GM12878 (cell line): ENCODE measurements at regions not wholly inside any gene's neighbourhood (a gene's known extent, or its start where the extent isn't known, plus 50 kb on each side); places are given as distances from the start of the nearest gene placed in this dataset.

Source experiments
- ATAC-seq: fragments of 200-7000 bp; cut with Tn5 transposase; 3 replicates; pipeline ENCODE4 v1.9.1; 2020; ENCODE audit warnings: mild to moderate bottlenecking, moderate library complexity
- BruUV-seq: library from RNA; stranded (reverse); fragments of 400-500 nt; replicated peaks from 2 replicates; lab custom pipeline; 2021; lab: Mats Ljungman, UMichigan
- CTCF ChIA-PET: fragments of 300-600 bp; sonication (Branson Sonifier 250); formaldehyde crosslinking; extraction: SDS; loops from one replicate; lab custom pipeline; 2021; ENCODE audit warnings: inconsistent platforms; lab: Yijun Ruan, JAX
- POLR2A ChIA-PET: fragments of 350-600 bp; formaldehyde crosslinking; extraction: SDS; loops from one replicate; lab custom pipeline; 2021; ENCODE audit warnings: inconsistent platforms; lab: Charles Lee
- RAD21 ChIA-PET: fragments of 300-600 bp; sonication (Branson Sonifier 250); formaldehyde crosslinking; loops from one replicate; lab custom pipeline; 2023; ENCODE audit warnings: antibody characterized with exemption; ENCODE audit not compliant: unreplicated experiment; lab: Charles Lee
- SMC1A ChIA-PET: fragments of 300-600 bp; sonication (Branson Sonifier 250); formaldehyde crosslinking; loops from one replicate; lab custom pipeline; 2023; ENCODE audit not compliant: unreplicated experiment, uncharacterized antibody; lab: Charles Lee
- DNase-seq: peaks from one replicate; pipeline ENCODE4 v3.0.0-alpha.2; 2011; ENCODE audit warnings: low read depth, low spot score
- FAIRE-seq: peaks from 3 replicates; lab custom pipeline; 2011; peaks lifted over from hg19 to GRCh38; lab: Jason Lieb, UNC
- H2AFZ ChIP-seq: 2 replicates; pipeline ENCODE4 v1.6.0; 2011; ENCODE audit warnings: low read depth, low read length, control low read depth; ENCODE audit not compliant: control insufficient read depth
- H3K27ac ChIP-seq: 2 replicates; pipeline ENCODE4 v1.5.1; 2011; ENCODE audit warnings: control low read depth; ENCODE audit not compliant: control insufficient read depth, insufficient read depth
- H3K27me3 ChIP-seq, 2 experiments: replicated peaks in 1 of 2; 2 replicates each; pipeline versions ENCODE4 v1.6.0 to v1.6.1; 2011; ENCODE audit warnings: low read length in 1 of 2; ENCODE audit not compliant: control insufficient read depth in 2 of 2, insufficient read depth in 2 of 2
- H3K36me3 ChIP-seq, 2 experiments: 2 replicates each; pipeline ENCODE4 v1.5.1; 2011; ENCODE audit warnings: low read length in 1 of 2; ENCODE audit not compliant: control insufficient read depth in 2 of 2, insufficient read depth in 2 of 2
- H3K4me1 ChIP-seq: 2 replicates; pipeline ENCODE4 v1.6.1; 2011; ENCODE audit warnings: mild to moderate bottlenecking, low read length, moderate library complexity, mixed read lengths; ENCODE audit not compliant: control insufficient read depth, insufficient read depth
- H3K4me2 ChIP-seq: 2 replicates; pipeline ENCODE4 v1.6.0; 2011; ENCODE audit warnings: control low read depth; ENCODE audit not compliant: control insufficient read depth, insufficient read depth
- H3K4me3 ChIP-seq: fragments of 200-600 bp; sonication (generic); 2 replicates; pipeline ENCODE4 v1.5.1; 2016
- H3K79me2 ChIP-seq: 2 replicates; pipeline ENCODE4 v1.6.0; 2011; ENCODE audit warnings: low read length; ENCODE audit not compliant: control insufficient read depth, insufficient read depth
- H3K9ac ChIP-seq: 2 replicates; pipeline ENCODE4 v1.8.0; 2011; ENCODE audit warnings: low read length, control low read depth, mixed read lengths; ENCODE audit not compliant: control insufficient read depth, insufficient read depth
- H3K9me3 ChIP-seq: replicated peaks from 3 replicates; pipeline ENCODE4 v1.5.1; 2011; ENCODE audit warnings: mild to moderate bottlenecking, low read length; ENCODE audit not compliant: control insufficient read depth, insufficient read depth
- H4K20me1 ChIP-seq: 2 replicates; pipeline ENCODE4 v1.6.0; 2011; ENCODE audit not compliant: control insufficient read depth, insufficient read depth
- SMAD1 ChIP-seq: fragments of 450-650 bp; IDR thresholded peaks from 2 replicates; pipeline ENCODE4 v1.6.1; 2018; ENCODE audit warnings: mild to moderate bottlenecking, low read depth; ENCODE audit not compliant: partially characterized antibody
- TCF7 ChIP-seq: IDR thresholded peaks from 2 replicates; pipeline ENCODE4 v1.6.1; 2014; ENCODE audit warnings: antibody characterized with exemption, borderline replicate concordance
- WGBS: methylation state at CpG from one replicate; pipeline ENCODE4 v1.1.6; 2016; ENCODE audit warnings: low lambda C conversion rate; ENCODE audit not compliant: insufficient replicate concordance, insufficient coverage; ENCODE audit errors: missing lambda C conversion rate; 5-methylcytosine and 5-hydroxymethylcytosine counted together
- in situ Hi-C: fragments of 300-500 bp; cut with MboI; formaldehyde crosslinking; loops from 9 replicates; pipeline ENCODE4 v1.14.3; 2018; ENCODE audit warnings: mixed read lengths
- intact Hi-C: fragments of 100-400 bp; cut with micrococcal nuclease; formaldehyde crosslinking; loops from one replicate; pipeline ENCODE4 v1.14.2; 2022; ENCODE audit not compliant: unreplicated experiment

DNA sequence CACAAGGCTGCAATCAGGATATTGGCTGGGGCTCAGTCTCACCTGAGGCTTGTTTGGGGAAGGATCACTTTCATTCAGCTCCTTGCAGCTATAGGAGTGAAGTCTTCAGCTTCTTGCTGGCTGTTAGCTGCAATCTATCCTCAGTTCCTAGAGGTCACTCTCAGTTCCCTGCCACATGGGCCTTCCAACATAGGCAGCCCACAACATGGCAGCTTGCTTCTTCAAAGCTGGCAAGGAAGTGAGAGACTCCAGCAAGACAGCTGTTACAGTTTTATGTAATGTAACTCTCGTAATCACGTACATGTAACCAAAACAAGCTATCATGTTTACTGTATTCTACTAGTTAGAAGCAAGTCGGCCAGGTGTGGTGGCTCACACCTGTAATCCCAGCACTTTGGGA lies 226.9 kb downstream of the CDC5L start:
- H3K4me3 ChIP-seq = no peak overlapping the region
- H3K4me2 ChIP-seq = no peak overlapping the region
- ChIA-PET RAD21 (no interaction called here), SMC1A (interaction anchor here (1.0 kb wide), 1 partner anchor 10 kb away, joined by 4 read pairs; no protein-coding TSS in a partner anchor), POLR2A (no interaction called here), CTCF (interaction anchor here (0.6 to 1.7 kb wide), 4 partner anchors 16 to 1068 kb away, joined by 3 to 6 read pairs (median 3); no protein-coding TSS in a partner anchor)
- no TSS peak for BruUV-seq
- no peaks in the 10 kb centered on the region for H3K9me3 ChIP-seq
- intact Hi-C loops = no loop called here
- no peak overlapping the region for H3K9ac ChIP-seq
- H3K36me3 ChIP-seq = no peaks in the 10 kb centered on the region
- no peak overlapping the region for H3K27ac ChIP-seq
- FAIRE-seq = no peak
- no peaks in the 10 kb centered on the region for H3K79me2 ChIP-seq
- in situ Hi-C loops = no loop called here
- H3K27me3 ChIP-seq = no peaks in the 10 kb centered on the region; a peak in 1 of 4 replicates
- no peak for DNase-seq
- no peak for ATAC-seq
- WGBS = 33% methylated on average over 3 of the region's 3 CpGs
- no peaks in the 10 kb centered on the region for H3K4me1 ChIP-seq
- no peak overlapping the region for H2AFZ ChIP-seq
- no peak for TF ChIP-seq SMAD1
- no peaks in the 10 kb centered on the region; the same call in 1 of the 2 replicates for H4K20me1 ChIP-seq

DNA sequence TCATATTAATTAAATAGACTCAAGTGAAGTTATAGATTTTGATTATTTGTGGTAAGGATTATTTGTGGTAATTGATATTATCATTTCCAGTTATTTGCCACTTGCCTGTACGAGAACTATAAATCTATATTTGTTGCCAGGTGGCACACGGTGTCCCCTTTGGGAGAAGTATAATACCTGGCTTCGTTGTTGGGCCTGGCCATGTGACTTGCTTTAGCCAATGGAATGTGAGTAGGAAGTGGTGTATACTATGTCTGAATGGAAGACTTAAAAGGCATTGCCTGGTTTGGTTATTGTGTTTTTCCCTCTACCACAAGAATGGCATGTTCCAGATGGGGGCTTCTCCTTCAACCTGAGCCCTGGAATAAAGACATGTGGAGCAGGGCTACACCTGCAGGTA lies 228.1 kb downstream of the CDC5L start:
- H3K27me3 ChIP-seq = no peaks in the 10 kb centered on the region; a peak in 1 of 4 replicates
- no peaks in the 10 kb centered on the region for H3K79me2 ChIP-seq
- no peak overlapping the region for H3K4me2 ChIP-seq
- H3K4me1 ChIP-seq = no peaks in the 10 kb centered on the region
- H3K27ac ChIP-seq = no peak overlapping the region
- SMC1A ChIA-PET = no interaction called here
- TF ChIP-seq TCF7 = no peak
- CTCF ChIA-PET = no interaction called here
- no peak overlapping the region for H2AFZ ChIP-seq
- intact Hi-C loops (no loop called here), in situ Hi-C loops (no loop called here)
- DNase-seq (no peak), FAIRE-seq (no peak), ATAC-seq (no peak)
- H3K36me3 ChIP-seq = no peaks in the 10 kb centered on the region
- 3% methylated on average over 3 of the region's 3 CpGs for WGBS
- no peaks in the 10 kb centered on the region; the same call in 1 of the 2 replicates for H4K20me1 ChIP-seq
- POLR2A ChIA-PET = no interaction called here
- RAD21 ChIA-PET = no interaction called here
- BruUV-seq = no TSS peak
- H3K4me3 ChIP-seq = no peak overlapping the region
- H3K9ac ChIP-seq = no peak overlapping the region
- no peaks in the 10 kb centered on the region for H3K9me3 ChIP-seq
